GM19035 (cell line): ENCODE measurements at regions not wholly inside any gene's neighbourhood (a gene's known extent, or its start where the extent isn't known, plus 50 kb on each side); places are given as distances from the start of the nearest gene placed in this dataset.

Experiments
- ATAC-seq: cut with Tn5 transposase; IDR thresholded peaks from one replicate; pipeline ENCODE4 v1.9.1; 2021; ENCODE audit not compliant: unreplicated experiment

DNA sequence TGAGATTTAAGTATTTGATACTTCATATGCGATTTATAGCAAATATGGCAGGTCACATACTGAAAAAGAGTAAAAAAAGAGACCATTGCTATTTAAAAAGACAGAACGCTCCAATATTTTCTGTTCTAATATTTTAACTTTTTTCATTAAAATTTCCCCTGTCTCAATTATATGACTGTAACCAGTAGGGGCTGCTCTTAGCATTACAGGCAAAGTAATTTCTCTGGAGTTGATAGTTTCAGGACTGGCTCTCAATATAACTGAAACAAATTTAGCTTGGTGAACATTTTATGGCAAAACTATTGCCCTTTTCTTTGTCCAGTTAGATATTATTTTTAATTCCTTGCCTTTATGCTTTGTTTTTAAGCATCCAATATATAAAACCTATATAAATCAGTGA lies 286.3 kb upstream of the ROBO2 start:
- ATAC-seq = no peak

DNA sequence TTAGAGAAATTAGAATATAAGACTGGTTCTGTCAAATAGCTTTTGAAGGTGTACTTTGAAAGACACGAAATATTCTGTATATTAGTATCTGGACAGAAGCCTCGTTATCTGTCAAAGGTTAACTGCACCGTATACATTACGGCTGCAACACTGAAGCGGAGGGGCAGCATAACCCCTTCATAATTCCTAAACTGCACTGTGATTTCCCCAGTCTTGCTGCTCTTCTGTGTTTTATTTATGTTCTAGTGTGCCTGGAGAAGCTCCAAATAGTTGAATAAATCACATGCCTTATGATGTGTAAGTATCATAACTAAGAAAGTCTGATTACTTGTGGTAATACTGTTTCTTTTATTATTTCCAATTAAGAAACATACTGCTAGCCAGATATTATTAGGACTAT lies 285.7 kb upstream of the ROBO2 start:
- no peak for ATAC-seq

DNA sequence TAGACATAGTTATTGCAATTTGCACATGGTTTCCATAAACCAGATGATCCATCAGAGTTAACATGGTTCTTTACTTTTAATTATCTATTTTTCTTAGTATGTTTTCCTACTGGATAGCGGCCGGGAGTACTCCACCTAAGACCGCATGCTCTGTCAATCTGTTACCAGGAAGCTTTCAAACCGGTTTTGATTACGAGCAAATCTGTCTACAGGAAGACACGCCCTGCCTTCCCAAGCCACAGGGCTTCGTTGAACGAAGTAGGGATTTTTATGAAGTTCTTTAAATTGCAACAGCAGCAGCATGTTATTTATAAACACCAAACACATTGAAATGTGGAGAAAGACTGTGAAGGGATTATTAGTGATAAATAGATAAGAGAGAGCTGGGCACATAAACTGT lies 283.3 kb upstream of the ROBO2 start:
- ATAC-seq = no peak

DNA sequence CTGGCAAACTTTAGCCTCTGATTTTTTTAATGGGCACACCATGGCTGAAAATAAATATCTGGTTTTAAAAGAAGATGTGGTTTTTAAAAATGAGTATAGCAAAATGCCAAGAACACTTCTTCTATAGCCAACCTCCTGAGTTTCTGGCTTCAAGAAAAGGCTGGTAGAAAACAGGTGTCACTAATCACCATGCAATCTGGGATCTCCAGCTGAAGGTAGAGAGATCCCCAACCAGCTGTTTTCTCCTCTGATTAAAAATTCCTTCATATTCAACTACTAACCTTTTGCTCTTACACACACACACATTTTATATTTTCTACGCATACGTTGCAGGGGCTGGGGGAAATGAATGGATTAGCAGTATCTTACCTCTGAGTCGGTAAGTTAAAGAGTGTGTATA lies 279.6 kb upstream of the ROBO2 start:
- no peak for ATAC-seq

DNA sequence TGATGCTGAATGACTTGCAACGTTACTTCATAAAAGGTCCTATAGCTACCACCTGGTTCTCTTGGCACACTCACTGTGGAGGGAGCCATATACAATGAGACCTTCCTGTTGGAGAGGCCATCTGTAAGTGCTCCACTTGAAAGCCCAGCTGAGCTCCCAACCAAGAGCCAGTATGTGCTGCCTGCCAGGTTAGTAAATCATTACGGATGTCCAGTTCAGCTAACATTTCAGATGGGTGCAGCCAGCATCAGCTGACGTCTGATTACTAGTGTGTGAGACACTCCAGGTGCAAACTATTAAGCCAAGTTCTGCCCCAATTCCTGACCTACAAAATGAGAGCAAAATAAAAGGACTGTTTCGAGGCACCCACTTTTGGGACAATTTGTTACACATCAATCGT lies 274.4 kb upstream of the ROBO2 start:
- ATAC-seq = no peak

DNA sequence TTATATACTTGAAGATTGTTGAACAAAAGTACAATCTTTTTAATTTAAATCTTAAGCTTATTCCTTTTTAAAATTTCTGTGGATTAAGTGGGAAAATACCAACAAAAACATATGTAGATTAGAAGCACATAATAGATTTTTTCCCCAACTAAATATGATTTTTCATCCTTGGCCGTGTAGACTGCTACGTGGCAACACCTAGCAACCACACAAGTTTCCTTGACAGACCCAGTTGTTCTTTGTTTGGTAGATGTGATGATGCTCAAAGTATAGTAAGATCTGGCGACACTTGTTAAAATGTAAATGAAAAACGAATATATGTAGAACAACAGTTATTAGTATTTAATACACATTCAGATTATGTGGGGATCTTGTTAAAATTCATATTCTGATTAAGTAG lies 271.0 kb upstream of the ROBO2 start:
- ATAC-seq = no peak

DNA sequence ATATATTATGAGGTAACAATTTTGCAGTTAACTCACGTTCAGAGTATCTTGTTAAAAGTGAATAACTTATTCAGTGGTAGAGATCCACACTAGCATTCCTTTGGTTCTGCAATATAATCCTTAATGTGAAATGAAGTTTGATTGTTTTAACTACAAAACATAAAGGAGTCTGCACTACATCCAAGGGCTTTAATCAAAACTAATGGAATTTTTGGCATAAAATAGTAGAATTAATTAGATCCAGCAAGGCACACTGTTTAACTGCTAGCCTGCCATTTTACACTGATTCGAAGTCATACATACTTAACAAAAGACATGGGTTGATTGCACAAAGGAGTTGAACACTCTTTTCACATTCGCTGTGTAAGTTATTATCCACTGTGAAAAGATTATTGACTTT lies 263.0 kb upstream of the ROBO2 start:
- no peak for ATAC-seq

DNA sequence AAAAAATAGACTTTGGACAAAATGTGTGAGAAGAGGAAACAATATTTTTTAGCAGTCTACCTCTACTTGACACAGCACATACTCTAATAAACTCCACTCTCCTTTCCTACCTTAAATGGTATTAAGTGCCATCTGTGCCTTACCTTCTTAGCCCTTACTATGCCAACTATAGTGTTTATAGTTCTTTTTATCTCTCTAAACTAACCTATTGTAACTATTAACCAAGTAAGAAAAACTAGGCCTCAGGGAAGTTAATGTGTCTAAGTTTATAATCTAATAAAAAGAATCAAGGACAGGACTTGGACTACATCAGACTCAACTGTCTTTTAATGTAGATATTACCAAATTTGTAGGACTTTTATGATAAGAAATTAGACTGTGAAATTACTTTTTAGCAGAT lies 251.7 kb upstream of the ROBO2 start:
- no peak for ATAC-seq

DNA sequence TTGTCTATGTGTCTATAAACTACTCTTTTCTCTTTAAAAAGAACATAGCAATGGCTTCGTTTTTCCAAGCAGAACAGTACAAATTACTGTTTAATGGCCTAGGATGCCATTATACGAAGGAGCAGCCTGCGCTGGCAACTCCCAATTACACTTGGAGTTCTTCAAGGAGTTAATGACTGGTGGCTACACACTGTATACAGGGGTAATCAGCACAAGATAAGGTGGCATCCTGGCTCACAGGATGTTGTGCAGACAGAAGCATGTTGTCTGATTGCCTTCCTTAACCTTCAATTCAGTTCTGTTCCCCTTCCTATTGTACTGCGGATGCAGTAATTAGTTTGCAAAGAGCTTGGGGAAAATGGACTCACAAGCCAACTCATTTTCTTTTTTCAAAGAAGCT lies 250.7 kb upstream of the ROBO2 start:
- no peak for ATAC-seq

DNA sequence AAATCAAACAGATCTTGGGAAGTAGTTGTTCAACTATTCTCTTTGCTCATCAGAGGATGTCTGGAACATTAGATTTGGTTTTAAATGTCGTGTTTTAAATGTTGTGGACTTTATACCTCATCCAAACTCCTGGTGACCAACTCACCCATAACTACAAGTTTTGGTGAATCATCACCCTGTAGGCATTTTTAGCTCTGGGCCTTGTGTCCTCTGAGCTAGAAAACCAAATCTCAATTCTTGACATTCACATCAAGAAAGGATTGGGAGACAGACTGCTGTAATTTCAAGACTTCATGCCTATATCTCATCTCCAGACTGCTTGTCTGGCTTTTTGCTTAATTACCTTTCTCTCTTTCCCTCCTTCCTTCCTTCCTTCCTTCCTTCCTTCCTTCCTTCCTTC lies 228.5 kb upstream of the ROBO2 start:
- no peak for ATAC-seq

DNA sequence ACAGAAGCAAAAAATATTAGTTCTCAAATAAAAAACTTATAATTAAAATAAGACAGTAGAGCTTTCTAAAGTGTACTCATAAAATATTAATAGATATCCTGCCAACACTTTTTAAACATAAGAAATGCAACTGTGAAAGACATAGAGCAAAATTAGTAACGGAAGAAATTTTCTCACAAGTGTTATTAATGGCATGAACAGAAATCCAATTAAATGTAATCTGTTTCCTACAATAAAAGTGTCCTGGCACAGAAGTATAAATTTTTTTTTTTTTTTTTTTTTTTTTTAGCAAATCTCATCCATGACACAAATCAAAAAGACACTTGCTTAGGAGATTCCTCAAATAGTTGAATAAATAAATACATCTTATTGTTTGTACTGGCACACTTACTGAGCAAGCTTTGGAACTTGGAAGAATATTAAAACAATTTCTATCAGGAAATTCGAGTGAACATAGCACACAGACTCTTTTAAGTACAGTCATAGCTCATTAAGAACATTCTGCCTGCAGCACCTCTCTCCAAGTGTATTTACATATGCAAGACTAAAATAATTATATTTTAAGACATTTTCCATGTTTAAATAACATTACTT lies 227.2 kb upstream of the ROBO2 start:
- no peak for ATAC-seq

DNA sequence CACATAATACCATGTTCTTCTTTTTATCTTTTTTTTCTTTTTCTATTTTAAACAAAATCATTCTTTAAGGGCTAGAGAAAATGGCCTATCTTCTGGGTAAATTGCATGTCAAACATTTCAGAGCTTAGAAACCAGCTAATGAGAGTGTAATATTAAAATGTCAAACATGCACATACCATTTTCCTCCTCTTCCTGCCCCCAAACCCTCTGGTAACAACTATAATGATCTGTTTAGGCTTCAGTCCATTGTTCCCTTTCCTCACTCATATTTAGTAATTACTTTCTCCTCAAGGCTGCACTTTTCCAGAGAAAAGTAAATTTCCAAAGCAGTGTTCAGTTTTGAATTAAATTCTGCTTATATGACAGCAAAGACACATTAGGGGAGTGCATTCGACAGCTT lies 224.3 kb upstream of the ROBO2 start:
- ATAC-seq = no peak

DNA sequence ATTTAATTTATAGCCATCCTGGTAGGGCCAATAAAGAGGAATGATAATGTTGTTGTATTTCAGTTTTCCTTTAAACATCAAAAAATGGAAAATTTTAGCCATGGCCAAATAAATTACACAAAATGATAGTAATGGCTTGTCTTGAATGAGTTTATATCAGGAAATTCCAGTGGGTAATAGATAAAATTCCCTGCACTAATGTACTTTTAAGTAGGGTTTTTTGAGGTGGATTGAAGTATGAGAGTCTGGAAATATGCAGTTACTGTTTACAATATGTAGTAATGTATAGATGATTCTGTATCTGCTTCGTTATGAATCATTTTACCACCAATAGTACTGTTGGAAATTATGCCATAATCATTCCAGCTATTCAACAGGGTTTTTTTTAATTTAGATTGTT lies 219.4 kb upstream of the ROBO2 start:
- no peak for ATAC-seq

DNA sequence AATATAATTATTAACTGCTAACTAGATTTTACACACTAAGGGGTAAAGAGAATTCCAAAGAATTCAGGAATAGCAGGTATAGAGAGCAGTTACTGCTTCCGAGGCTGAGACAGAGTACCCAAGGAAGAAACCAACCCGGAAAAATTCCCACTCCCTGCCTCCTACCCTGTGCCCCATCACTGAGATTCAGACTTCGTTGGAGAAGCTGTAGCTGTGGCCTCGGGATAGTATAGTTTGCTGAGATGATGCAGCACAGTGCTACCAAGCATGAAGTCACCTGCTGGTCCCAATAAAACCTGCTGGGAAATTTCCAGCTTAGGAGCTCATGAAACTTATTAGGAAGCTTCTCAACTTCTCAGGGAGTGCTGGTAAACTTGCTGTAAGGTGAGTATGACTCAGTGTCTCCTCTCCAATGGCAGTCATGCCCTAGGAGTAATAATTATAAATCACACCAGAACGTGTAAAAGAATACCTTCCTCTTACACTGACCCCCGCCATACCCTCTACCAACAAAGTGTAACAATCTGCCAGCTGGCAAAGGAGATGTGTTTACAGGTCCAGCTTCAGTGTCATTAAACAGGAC lies 215.2 kb upstream of the ROBO2 start:
- no peak for ATAC-seq

DNA sequence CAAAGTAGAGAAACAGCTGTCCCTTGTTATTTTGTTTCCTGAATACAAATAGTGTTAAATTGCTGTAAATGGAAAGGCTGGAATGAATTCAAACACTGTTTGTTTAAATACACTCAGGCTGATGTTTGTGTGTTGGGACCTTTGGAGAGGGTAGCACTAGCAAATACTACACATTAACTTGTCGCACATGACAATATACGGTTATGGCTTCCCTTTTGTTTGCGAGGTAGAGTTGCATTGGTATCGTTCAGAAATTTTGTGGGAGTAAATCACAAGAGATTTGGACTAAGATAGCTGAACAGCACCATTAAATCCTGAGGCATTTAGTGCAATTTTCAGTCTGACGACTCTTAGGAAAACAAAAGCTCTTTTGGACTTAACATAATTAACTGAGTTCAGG lies 213.0 kb upstream of the ROBO2 start:
- ATAC-seq = no peak

DNA sequence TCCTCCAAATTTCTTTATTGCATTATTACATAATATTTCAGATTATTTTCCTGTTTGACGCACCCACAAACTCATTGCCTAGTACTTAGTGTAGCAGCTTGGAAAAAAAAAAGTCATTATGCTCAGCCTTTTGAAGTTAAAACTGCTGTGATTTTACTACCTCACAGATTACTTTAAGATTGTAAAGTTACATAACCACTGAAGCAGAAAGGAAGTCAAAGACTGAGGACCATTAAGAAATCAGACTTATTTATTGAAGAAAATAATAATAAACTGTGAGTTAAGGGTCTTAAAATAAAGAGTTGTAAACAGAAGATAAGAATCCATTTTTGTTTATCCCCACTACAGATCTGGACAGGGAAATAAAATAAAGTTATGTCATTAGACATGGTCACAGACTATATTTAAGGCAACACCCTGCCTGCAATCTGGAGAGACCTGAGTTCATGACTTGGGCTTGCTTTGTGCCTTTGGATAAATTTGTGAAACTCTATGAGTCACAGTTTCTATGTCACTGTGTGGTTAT lies 212.1 kb upstream of the ROBO2 start:
- ATAC-seq = no peak

DNA sequence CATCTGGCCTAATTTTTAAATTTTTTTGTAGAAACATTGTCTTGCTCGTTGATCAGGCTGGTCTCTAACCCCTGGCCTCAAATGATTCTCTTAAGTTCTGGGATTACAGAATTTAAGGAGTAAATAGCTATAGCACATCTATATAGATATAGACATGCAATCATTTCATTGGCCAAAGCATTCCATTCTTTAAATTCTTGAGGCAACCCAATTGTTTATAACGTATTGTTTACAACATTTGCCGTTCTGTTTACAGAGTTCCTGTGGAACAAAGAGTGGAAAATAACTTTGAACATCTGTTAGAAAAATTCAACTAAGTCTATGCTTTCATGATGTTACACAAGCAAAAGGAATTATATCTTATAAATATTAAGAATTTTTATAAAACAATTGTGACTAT lies 205.2 kb upstream of the ROBO2 start:
- no peak for ATAC-seq

DNA sequence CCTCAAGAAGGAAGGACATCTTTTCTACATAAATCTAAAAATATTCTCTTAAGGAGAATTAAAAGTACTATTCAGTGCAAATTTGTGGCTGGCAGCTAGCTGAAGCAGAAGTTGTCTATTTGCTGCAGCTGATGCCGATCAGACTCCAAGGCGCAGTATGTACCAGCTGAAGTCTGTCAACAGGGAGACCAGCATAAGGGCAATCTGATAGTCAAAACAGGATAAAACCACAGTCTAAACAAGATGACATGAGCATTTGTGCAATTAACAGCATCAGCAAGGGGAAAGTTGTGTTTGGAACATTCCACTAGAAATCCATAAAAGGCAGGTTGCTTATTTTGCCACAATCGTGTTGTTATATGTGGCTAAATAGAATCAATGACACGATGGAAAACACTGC lies 198.2 kb upstream of the ROBO2 start:
- ATAC-seq = no peak

DNA sequence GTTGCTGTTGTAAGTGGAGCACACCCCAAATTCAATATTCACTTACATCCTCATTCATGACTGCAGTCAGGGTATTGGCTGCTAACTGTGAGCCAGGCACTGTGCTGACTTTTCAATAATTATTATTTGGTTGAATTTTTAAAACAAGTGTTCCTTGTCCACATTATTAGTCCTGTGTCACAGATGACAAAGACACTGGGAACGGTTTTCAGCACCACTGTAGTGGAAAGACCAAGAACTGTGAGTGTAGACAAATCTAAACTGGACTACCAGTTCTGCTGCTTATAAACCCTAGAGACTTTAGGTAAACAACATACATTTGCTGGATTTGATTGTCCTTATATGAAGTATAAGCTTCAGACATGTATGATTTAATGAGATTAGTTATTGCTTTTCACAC lies 197.7 kb upstream of the ROBO2 start:
- ATAC-seq = no peak

DNA sequence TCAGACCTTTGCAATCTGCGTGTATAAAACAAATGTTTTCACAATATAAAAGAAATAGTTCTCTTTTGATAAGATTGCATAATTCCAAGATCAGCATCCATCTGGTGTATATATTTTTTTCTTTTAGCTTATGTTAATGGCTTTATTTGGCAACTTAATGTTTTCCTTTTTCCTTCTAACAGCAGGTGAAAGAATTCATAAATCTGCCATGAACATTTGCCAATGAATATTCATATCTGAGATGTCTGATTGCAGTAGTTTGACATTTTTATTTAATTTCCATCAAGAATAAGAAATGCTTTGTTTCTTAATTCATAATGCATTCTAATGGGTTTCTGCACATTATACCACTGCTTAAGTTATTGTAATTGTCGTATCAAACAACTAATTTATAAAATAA lies 184.4 kb upstream of the ROBO2 start:
- ATAC-seq = no peak

DNA sequence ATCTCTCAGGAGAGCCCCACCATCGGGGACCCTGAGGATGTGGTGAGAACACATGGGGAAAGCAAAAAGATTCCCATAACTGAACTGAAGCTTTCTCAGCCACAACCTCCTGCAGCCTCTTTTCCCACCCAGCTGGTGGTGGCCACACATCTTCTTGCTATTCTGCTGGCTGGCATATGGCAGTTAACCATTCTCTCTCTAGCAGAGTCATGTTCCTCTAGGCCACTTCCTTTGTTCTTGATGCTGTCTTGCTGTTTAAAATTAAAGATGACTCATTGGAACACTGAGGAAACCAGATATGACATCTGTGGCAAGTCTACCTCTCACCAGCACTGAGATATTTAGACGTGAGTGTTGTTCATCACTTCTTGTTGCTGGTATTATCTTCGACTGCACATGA lies 180.3 kb upstream of the ROBO2 start:
- no peak for ATAC-seq

DNA sequence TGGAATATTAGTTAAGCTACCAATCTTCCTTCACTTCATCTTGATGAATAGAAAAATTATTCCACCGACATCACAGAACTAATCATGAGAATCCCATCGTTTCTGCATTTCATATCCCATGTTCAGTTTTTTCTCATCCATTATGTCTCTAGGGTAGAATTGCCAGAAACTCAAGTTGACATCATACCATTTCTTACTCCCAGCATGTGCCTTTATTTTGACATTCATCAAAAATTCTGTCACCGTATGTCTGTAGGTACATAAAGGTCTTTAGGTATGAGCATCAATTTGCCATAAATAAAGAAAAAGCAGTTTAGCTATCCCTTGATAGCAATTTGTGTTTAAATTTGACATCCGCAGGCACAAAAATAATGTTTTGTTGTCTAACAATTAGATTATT lies 175.5 kb upstream of the ROBO2 start:
- ATAC-seq = no peak

DNA sequence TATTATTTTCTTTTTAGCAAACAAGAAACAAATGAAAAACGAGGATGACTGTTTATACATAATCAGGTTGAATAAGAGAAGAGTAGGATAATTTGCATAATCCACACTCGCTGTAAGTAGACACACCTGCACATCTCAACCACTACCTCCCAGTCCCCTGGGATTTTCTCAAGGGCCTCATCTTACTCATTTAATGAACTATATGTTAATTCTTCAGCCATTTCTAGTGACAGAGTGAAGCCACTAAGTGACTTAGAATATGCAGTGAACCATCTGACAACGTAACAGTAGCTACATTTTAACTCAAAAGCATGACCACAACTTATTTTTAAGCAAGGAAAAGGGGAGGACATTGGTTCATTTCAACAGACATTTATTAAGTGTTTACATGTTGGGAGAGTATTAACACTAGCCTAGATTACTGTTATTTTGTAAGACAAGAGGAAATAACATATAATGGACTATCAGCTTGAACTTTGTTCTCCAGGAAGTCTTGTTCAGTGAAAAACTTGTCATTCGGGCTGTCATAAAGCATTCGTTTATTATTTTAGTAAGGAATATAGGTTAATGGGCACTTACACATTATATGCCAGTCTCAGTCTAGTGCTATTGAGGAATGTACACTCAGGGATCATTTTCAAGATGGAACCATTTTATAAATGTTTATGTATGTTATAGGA lies 173.0 kb upstream of the ROBO2 start:
- ATAC-seq = no peak
